Activated CD4-positive, alpha-beta T cell treated with anti-CD3 and anti-CD28 coated beads for 36 hours (primary cell): ENCODE measurements at regions not wholly inside any gene's neighbourhood (a gene's known extent, or its start where the extent isn't known, plus 50 kb on each side); places are given as distances from the start of the nearest gene placed in this dataset.
A peak's percentile ranks its signal among the peaks of the same experiment; 100 is the strongest.

ENCODE experiments used
- ATAC-seq: fragments of 200-7000 bp; cut with Tn5 transposase; one replicate; pipeline ENCODE4 v1.10.0; 2021; ENCODE audit warnings: mild to moderate bottlenecking, moderate library complexity
- CTCF ChIA-PET: fragments of 350-600 bp; sonication (Branson Sonifier 250); formaldehyde crosslinking; loops from one replicate; lab custom pipeline; 2021; ENCODE audit warnings: antibody characterized with exemption; lab: Charles Lee
- POLR2A ChIA-PET: fragments of 350-600 bp; sonication (Branson Sonifier 250); formaldehyde crosslinking; loops from one replicate; lab custom pipeline; 2021; ENCODE audit warnings: antibody characterized with exemption, inconsistent platforms; lab: Charles Lee
- DNase-seq: peaks from one replicate; pipeline ENCODE4 v3.0.0-alpha.2; 2020
- H3K27ac Mint-ChIP-seq: one replicate; pipeline ENCODE4 v1.8.0; 2021; ENCODE audit warnings: mixed read lengths
- H3K27me3 Mint-ChIP-seq: one replicate; pipeline ENCODE4 v1.8.0; 2021; ENCODE audit warnings: mixed read lengths
- H3K36me3 Mint-ChIP-seq: one replicate; pipeline ENCODE4 v1.8.0; 2021; ENCODE audit warnings: low read depth, mixed read lengths
- H3K4me1 Mint-ChIP-seq: one replicate; pipeline ENCODE4 v1.8.0; 2021; ENCODE audit warnings: mixed read lengths
- H3K4me3 Mint-ChIP-seq: one replicate; pipeline ENCODE4 v1.8.0; 2021; ENCODE audit warnings: mild to moderate bottlenecking, moderate library complexity, mixed read lengths
- H3K9me3 Mint-ChIP-seq: one replicate; pipeline ENCODE4 v1.8.0; 2021; ENCODE audit warnings: low read depth, mixed read lengths
- intact Hi-C, 2 experiments: fragments of 100-400 bp; cut with DNase I in 1 of 2; cut with micrococcal nuclease in 1 of 2; formaldehyde crosslinking; loops; one replicate each; pipeline versions ENCODE4 v1.14.2 to v1.15.1; 2022 to 2024; cut with DNase I, micrococcal nuclease

GRCh38 chr1:8201331-8201861 lies 116.5 kb upstream of the SLC45A1 start:
- Mint-ChIP-seq H3K9me3 (no peaks in the 10 kb centered on the region), H3K27me3 (no peaks in the 10 kb centered on the region), H3K27ac (no peak overlapping the region), H3K36me3 (no peaks in the 10 kb centered on the region), H3K4me1 (peaks cover 6% of the 10 kb centered on the region), H3K4me3 (no peak overlapping the region)
- CTCF ChIA-PET: no interaction called here
- intact Hi-C loops: no loop called here
- DNase-seq (no peak), ATAC-seq (no peak)
- POLR2A ChIA-PET: interaction anchor here (0.6 to 0.7 kb wide), 2 partner anchors 36 to 557 kb away, joined by 3 read pairs; no protein-coding TSS in a partner anchor

GRCh38 chr1:8200317-8201115 lies 117.4 kb upstream of the SLC45A1 start:
- no peak for DNase-seq
- peaks cover 6% of the 10 kb centered on the region for H3K4me1 Mint-ChIP-seq
- H3K27me3 Mint-ChIP-seq: no peaks in the 10 kb centered on the region
- no peak overlapping the region for H3K27ac Mint-ChIP-seq
- ChIA-PET POLR2A (no interaction called here), CTCF (no interaction called here)
- ATAC-seq: no peak
- intact Hi-C loops: no loop called here
- no peaks in the 10 kb centered on the region for H3K36me3 Mint-ChIP-seq
- H3K9me3 Mint-ChIP-seq: no peaks in the 10 kb centered on the region
- no peak overlapping the region for H3K4me3 Mint-ChIP-seq

DNA sequence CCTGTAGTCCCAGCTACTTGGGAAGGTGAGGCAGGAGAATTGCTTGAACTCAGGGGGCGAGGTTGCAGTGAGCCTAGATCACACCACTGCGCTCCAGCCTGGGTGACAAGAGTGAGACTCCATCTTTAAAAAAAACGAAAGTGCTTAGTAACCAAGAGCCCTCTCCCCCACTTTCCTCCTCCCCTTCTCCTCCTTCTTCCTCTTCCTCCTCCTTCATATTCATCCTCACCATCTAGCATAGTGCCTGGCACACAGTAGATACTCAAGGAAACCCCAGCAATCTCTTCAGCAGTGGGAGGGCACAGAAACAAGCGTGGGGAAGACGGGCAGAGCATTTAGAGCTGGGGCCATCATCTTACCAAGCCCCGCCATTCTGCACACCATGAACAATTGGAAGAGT lies 119.4 kb upstream of the SLC45A1 start:
- Mint-ChIP-seq H3K4me3 (no peak overlapping the region), H3K27me3 (peaks cover 2% of the 10 kb centered on the region), H3K36me3 (no peaks in the 10 kb centered on the region), H3K9me3 (no peaks in the 10 kb centered on the region), H3K27ac (no peak overlapping the region), H3K4me1 (peaks cover 12% of the 10 kb centered on the region)
- ChIA-PET CTCF (interaction anchor here (0.6 to 1.4 kb wide), 2 partner anchors 120 to 152 kb away, joined by 4 read pairs; no protein-coding TSS in a partner anchor), POLR2A (no interaction called here)
- ATAC-seq: no peak
- DNase-seq: no peak
- intact Hi-C loops: no loop called here

DNA sequence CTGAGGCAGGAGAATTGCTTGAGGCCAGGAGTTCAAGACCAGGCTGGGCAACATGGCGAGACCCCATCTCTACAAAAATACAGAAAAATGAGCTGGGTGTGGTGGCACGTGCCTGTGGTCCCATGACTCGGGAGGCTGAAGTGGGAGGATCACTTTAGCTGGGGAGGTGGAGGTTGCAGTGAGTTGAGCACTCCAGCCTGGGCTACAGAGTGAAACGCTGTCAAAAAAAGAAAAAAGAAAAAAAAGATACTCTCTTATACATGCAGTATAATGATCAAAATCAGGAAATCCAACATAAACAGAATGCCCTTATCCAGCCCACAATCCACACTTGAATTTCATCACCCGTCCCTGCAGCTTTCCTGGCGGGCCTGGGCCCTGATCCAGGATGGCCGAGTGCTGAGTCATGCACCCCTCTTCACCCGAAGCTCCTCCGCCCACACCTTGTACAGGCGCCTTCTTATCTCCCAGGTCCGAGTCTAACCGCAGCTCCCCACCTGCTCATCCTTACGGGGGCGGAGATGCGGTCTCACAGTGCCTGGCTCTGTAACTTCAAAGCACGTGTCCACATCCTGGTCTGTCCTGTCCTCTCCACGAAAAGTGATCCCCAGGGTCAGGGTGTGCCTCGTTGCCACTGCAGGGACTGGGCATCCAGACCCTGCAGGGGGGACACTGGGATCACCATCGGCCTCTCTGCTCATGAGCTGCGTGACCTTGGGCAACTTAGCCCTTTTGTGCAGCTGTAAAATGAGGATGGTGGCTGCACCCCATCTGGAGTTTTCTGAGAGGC lies 120.2 kb upstream of the SLC45A1 start:
- peak; percentile 23 for DNase-seq
- no peak overlapping the region for H3K4me3 Mint-ChIP-seq
- no peak for ATAC-seq

GRCh38 chr1:8194481-8195227 lies 123.3 kb upstream of the SLC45A1 start:
- H3K27me3 Mint-ChIP-seq: peaks cover 3% of the 10 kb centered on the region
- ChIA-PET CTCF (no interaction called here), POLR2A (no interaction called here)
- H3K36me3 Mint-ChIP-seq: no peaks in the 10 kb centered on the region
- intact Hi-C loops: no loop called here
- DNase-seq (no peak), ATAC-seq (no peak)
- H3K9me3 Mint-ChIP-seq: no peaks in the 10 kb centered on the region
- no peak overlapping the region for H3K27ac Mint-ChIP-seq
- H3K4me1 Mint-ChIP-seq: peaks cover 17% of the 10 kb centered on the region
- H3K4me3 Mint-ChIP-seq: no peak overlapping the region

More for the DNA sequence above, 120.2 kb upstream of the SLC45A1 start:
- Mint-ChIP-seq H3K9me3 (no peaks in the 10 kb centered on the region), H3K27me3 (peaks cover 2% of the 10 kb centered on the region), H3K27ac (no peak overlapping the region), H3K36me3 (no peaks in the 10 kb centered on the region), H3K4me1 (peaks cover 12% of the 10 kb centered on the region)
- POLR2A ChIA-PET: no interaction called here
- intact Hi-C loops: no loop called here
- CTCF ChIA-PET: interaction anchor here (1.0 to 1.4 kb wide), 4 partner anchors 17 to 183 kb away, joined by 3 to 4 read pairs (median 3); no protein-coding TSS in a partner anchor

- Mint-ChIP-seq H3K4me1 (peaks cover 17% of the 10 kb centered on the region), H3K27ac (no peak overlapping the region), H3K9me3 (no peaks in the 10 kb centered on the region), H3K27me3 (peaks cover 3% of the 10 kb centered on the region), H3K36me3 (no peaks in the 10 kb centered on the region), H3K4me3 (no peak overlapping the region)
- intact Hi-C loops: no loop called here
- CTCF ChIA-PET: interaction anchor here (0.7 kb wide), 1 partner anchor 708 kb away, joined by 3 read pairs; no protein-coding TSS in a partner anchor
- ATAC-seq (no peak), DNase-seq (no peak)
- POLR2A ChIA-PET: no interaction called here
These were observed 124.0 kb upstream of the SLC45A1 start for GRCh38 chr1:8193840-8194406.

DNA sequence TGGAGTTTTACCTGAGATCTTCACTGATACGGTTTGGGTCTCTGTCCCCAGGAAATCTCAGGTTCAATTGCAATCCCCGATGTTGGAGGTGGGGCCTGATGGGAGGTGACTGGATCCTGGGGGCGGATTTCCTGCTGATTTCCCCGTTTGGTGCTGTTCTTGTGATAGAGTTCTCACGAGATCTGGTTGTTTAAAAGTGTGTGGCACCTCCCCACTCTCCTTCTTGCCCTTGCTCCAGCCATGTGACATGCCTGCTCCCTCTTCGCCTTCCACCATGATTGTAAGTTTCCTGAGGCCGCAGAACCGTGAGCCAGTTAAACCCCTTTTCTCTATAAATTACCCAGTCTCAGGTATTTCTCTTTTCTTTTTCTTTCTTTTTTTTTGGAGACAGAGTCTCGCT lies 126.4 kb upstream of the SLC45A1 start:
- DNase-seq (no peak), ATAC-seq (no peak)
- ChIA-PET POLR2A (no interaction called here), CTCF (no interaction called here)
- Mint-ChIP-seq H3K9me3 (no peaks in the 10 kb centered on the region), H3K4me3 (no peak overlapping the region), H3K27me3 (peaks cover 3% of the 10 kb centered on the region), H3K36me3 (no peaks in the 10 kb centered on the region), H3K4me1 (peaks cover 11% of the 10 kb centered on the region), H3K27ac (no peak overlapping the region)
- intact Hi-C loops: no loop called here

DNA sequence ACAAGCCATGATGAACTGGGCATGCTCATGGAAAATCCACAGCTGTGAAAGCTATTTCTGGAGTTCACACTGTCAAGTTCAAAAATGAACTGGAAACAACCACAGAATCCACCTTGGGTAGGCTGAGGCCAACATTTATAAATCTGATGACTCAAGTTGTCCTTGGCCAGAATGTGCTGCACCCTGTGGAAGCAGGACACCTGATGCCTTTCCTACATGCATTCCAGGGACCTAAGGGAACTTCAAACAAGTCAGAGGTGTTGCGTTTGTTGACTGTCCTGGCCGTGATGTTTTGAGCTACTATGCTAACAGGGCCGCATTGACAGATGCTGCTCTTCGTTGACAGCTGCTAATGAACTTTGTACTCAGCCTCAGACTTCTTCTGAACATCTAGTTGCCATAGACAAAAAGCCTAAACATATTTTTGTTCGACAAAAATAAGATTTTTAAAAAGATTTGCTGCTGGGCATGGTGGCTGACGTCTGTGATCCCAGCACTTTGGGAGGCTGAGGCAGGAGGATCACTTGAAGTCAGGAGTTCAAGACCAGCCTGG lies 127.9 kb upstream of the SLC45A1 start:
- H3K4me1 Mint-ChIP-seq: peaks cover 11% of the 10 kb centered on the region
- ATAC-seq (no peak), DNase-seq (no peak)
- H3K4me3 Mint-ChIP-seq: no peak overlapping the region
- peaks cover 3% of the 10 kb centered on the region for H3K27me3 Mint-ChIP-seq
- no peaks in the 10 kb centered on the region for H3K36me3 Mint-ChIP-seq
- H3K9me3 Mint-ChIP-seq: no peaks in the 10 kb centered on the region
- CTCF ChIA-PET: interaction anchor here (0.7 kb wide), 1 partner anchor 69 kb away, joined by 3 read pairs; no protein-coding TSS in a partner anchor
- H3K27ac Mint-ChIP-seq: no peak overlapping the region
- intact Hi-C loops: no loop called here
- POLR2A ChIA-PET: no interaction called here

DNA sequence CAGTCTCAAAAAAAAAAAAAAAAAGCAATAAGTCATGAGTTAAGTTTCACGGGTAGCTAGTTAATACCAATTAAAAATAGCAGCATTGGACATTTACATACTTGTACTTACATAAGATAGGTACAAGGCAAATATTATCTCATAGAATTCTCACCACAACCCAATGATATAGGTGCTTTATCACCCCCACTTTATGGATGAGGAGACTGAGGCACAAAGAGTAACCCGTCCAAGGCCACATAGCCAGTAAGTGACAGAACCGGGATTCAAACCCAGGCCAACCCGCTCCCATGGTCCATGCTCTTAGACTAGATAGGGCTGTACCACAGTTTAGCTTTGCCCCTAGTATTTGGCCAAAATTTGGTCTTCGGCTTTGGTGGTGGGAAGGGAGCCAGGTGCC lies 132.5 kb upstream of the SLC45A1 start:
- no peaks in the 10 kb centered on the region for H3K9me3 Mint-ChIP-seq
- CTCF ChIA-PET: no interaction called here
- intact Hi-C loops: no loop called here
- DNase-seq (no peak), ATAC-seq (no peak)
- no peak overlapping the region for H3K27ac Mint-ChIP-seq
- H3K27me3 Mint-ChIP-seq: no peaks in the 10 kb centered on the region
- no peaks in the 10 kb centered on the region for H3K36me3 Mint-ChIP-seq
- H3K4me3 Mint-ChIP-seq: no peak overlapping the region
- POLR2A ChIA-PET: no interaction called here
- H3K4me1 Mint-ChIP-seq: peaks cover 20% of the 10 kb centered on the region

- ATAC-seq (no peak), DNase-seq (no peak)
- CTCF ChIA-PET: no interaction called here
- Mint-ChIP-seq H3K27me3 (no peaks in the 10 kb centered on the region), H3K4me3 (no peak overlapping the region), H3K27ac (no peak overlapping the region), H3K9me3 (peaks cover 6% of the 10 kb centered on the region), H3K4me1 (peaks cover 20% of the 10 kb centered on the region), H3K36me3 (no peaks in the 10 kb centered on the region)
- POLR2A ChIA-PET: no interaction called here
- intact Hi-C loops: no loop called here
These were observed 133.6 kb upstream of the SLC45A1 start for GRCh38 chr1:8184301-8184700.
